ENCODE measurements at regions not wholly inside any gene's neighbourhood (a gene's known extent, or its start where the extent isn't known, plus 50 kb on each side); places are given as distances from the start of the nearest gene placed in this dataset.

- H3K9me3 Mint-ChIP-seq, result no peaks in the 10 kb centered on the region
- H3K4me3 Mint-ChIP-seq, result no peak overlapping the region
- Histone ChIP-seq H3K9ac (ENCODE audit: extremely low read depth, low read length, poor library complexity, severe bottlenecking) (no peak overlapping the region), H3K4me3 (ENCODE audit: low read length) (no peak overlapping the region), H3K27ac (ENCODE audit: low read depth, low read length) (no peak overlapping the region), H3K9me3 (ENCODE audit: control insufficient read depth, low read length) (no peaks in the 10 kb centered on the region), H3K36me3 (ENCODE audit: control insufficient read depth, insufficient read depth, low read length) (no peaks in the 10 kb centered on the region), H3K4me1 (ENCODE audit: control insufficient read depth, insufficient read depth, low read length) (no peaks in the 10 kb centered on the region), H3K27me3 (ENCODE audit: control insufficient read depth, insufficient read depth, low read length, poor library complexity, severe bottlenecking) (no peaks in the 10 kb centered on the region)
- no peaks in the 10 kb centered on the region for H3K36me3 Mint-ChIP-seq (ENCODE audit: low read depth)
- H3K27me3 Mint-ChIP-seq (ENCODE audit: insufficient read depth), result no peaks in the 10 kb centered on the region
- peaks cover 2% of the 10 kb centered on the region for H3K4me1 Mint-ChIP-seq
- no peak for DNase-seq
- 74 to 80% methylated on average over 1 to 2 of the region's 2 CpGs for WGBS, 2 experiments (ENCODE audit: insufficient coverage in 1 of 2, insufficient read length in 1 of 2)
- H3K27ac Mint-ChIP-seq, result no peak overlapping the region
- no peak for TF ChIP-seq CTCF (conservative IDR thresholded peaks at IDR 0.05)
Measured at GRCh38 chr5:24235946-24236345, 408.8 kb downstream of the CDH10 start.

DNA sequence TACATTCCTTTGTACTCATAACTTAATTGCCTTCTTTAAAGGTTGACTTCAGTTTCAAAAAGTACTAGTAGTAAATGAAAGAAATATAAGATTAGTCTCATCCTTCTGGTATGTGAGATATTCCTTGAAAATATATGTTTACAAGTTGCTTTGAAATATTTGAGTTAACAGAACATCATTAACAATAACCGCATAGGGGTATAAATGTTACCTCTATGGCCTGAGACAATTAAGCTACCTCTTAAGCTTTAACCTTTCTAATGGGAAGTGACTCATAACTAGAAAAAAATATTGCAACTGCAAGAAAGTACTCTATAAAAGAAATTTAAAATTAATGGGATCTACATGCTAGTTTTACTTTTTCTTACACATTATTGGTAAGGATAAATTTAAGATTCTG, 399.0 kb downstream of the CDH10 start:
- Mint-ChIP-seq H3K36me3 (ENCODE audit: low read depth) (no peaks in the 10 kb centered on the region), H3K4me1 (peaks cover 4% of the 10 kb centered on the region), H3K4me3 (no peak overlapping the region), H3K27me3 (ENCODE audit: insufficient read depth) (no peaks in the 10 kb centered on the region), H3K9me3 (no peaks in the 10 kb centered on the region), H3K27ac (no peak overlapping the region)
- H3K9me3 ChIP-seq (ENCODE audit: control insufficient read depth, low read length), result no peaks in the 10 kb centered on the region
- no peaks in the 10 kb centered on the region for H3K36me3 ChIP-seq (ENCODE audit: control insufficient read depth, insufficient read depth, low read length)
- no peak overlapping the region for H3K27ac ChIP-seq (ENCODE audit: low read depth, low read length)
- DNase-seq, result no peak
- peaks cover 4% of the 10 kb centered on the region for H3K27me3 ChIP-seq (ENCODE audit: control insufficient read depth, insufficient read depth, low read length, poor library complexity, severe bottlenecking)
- no peak overlapping the region for H3K4me3 ChIP-seq (ENCODE audit: low read length)
- WGBS, 2 experiments (ENCODE audit: insufficient coverage in 1 of 2, insufficient read length in 1 of 2), result 100% methylated on average over 1 of the region's 1 CpG; no CpG with 5 or more reads in 1 of the 2 experiments
- no peak overlapping the region for H3K9ac ChIP-seq (ENCODE audit: extremely low read depth, low read length, poor library complexity, severe bottlenecking)
- peaks cover 6% of the 10 kb centered on the region for H3K4me1 ChIP-seq (ENCODE audit: control insufficient read depth, insufficient read depth, low read length)
- no peak for TF ChIP-seq CTCF (conservative IDR thresholded peaks at IDR 0.05)

GRCh38 chr5:24264547-24264946, 380.2 kb downstream of the CDH10 start:
- no peak overlapping the region for H3K27ac ChIP-seq (ENCODE audit: low read depth, low read length)
- no peak overlapping the region for H3K4me3 ChIP-seq (ENCODE audit: low read length)
- TF ChIP-seq CTCF (conservative IDR thresholded peaks at IDR 0.05), result no peak
- no peak overlapping the region for H3K9ac ChIP-seq (ENCODE audit: extremely low read depth, low read length, poor library complexity, severe bottlenecking)
- H3K27ac Mint-ChIP-seq, result no peak overlapping the region
- no peak overlapping the region for H3K4me3 Mint-ChIP-seq
- H3K9me3 Mint-ChIP-seq, result no peaks in the 10 kb centered on the region
- peaks cover 82% of the 10 kb centered on the region for H3K27me3 ChIP-seq (ENCODE audit: control insufficient read depth, insufficient read depth, low read length, poor library complexity, severe bottlenecking)
- no peaks in the 10 kb centered on the region for H3K4me1 Mint-ChIP-seq
- H3K36me3 ChIP-seq (ENCODE audit: control insufficient read depth, insufficient read depth, low read length), result no peaks in the 10 kb centered on the region
- H3K9me3 ChIP-seq (ENCODE audit: control insufficient read depth, low read length), result no peaks in the 10 kb centered on the region
- peaks cover 17% of the 10 kb centered on the region for H3K27me3 Mint-ChIP-seq (ENCODE audit: insufficient read depth)
- 93 to 96% methylated on average over 3 to 5 of the region's 5 CpGs for WGBS, 2 experiments (ENCODE audit: insufficient coverage in 1 of 2, insufficient read length in 1 of 2)
- no peaks in the 10 kb centered on the region for H3K4me1 ChIP-seq (ENCODE audit: control insufficient read depth, insufficient read depth, low read length)
- no peak for DNase-seq
- H3K36me3 Mint-ChIP-seq (ENCODE audit: low read depth), result no peaks in the 10 kb centered on the region

All from endodermal cell (in vitro differentiated cells).